OCI-LY1 (cell line): ENCODE measurements at regions not wholly inside any gene's neighbourhood (a gene's known extent, or its start where the extent isn't known, plus 50 kb on each side); places are given as distances from the start of the nearest gene placed in this dataset.

Experiments used
- EZH2 ChIP-seq: fragments of 200-600 bp; sonication (generic), shearing (Covaris generic); IDR thresholded peaks from 2 replicates; pipeline ENCODE4 v1.8.0; 2017; ENCODE audit warnings: borderline replicate concordance, mixed run types, mild to moderate bottlenecking, antibody characterized with exemption, low read length, moderate library complexity, mixed read lengths
- TF ChIP-seq, protein P1 (sequence below): fragments of 200-600 bp; sonication (generic), shearing (Covaris generic); IDR thresholded peaks from 2 replicates; pipeline ENCODE4 v1.5.1; 2017; ENCODE audit warnings: mild to moderate bottlenecking, antibody characterized with exemption, low read length, moderate library complexity, mixed read lengths

DNA sequence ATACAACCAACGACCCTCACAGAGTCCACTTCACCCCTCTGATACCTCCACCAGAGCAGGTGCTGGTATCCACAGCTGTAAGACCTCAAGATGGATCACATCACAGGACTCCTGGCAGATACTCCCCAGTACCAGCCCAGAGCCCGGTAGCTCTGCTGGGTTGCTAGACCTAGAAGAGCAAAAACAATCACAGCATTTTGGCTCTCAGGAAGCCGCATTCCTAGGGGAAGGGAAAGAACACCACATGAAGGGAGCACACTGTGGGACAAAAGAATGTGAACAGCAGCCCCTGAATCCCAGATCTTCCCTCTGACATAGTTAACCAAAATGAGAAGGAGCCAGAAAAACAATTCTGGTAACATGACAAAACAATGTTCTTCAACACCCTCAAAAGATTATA is 303.1 kb upstream of the GRIA3 start:
- TF ChIP-seq, protein P1, sequence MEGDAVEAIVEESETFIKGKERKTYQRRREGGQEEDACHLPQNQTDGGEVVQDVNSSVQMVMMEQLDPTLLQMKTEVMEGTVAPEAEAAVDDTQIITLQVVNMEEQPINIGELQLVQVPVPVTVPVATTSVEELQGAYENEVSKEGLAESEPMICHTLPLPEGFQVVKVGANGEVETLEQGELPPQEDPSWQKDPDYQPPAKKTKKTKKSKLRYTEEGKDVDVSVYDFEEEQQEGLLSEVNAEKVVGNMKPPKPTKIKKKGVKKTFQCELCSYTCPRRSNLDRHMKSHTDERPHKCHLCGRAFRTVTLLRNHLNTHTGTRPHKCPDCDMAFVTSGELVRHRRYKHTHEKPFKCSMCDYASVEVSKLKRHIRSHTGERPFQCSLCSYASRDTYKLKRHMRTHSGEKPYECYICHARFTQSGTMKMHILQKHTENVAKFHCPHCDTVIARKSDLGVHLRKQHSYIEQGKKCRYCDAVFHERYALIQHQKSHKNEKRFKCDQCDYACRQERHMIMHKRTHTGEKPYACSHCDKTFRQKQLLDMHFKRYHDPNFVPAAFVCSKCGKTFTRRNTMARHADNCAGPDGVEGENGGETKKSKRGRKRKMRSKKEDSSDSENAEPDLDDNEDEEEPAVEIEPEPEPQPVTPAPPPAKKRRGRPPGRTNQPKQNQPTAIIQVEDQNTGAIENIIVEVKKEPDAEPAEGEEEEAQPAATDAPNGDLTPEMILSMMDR = no peak
- no peak for TF ChIP-seq EZH2
